Amniotic stem cell (primary cell): ENCODE measurements at regions not wholly inside any gene's neighbourhood (a gene's known extent, or its start where the extent isn't known, plus 50 kb on each side); places are given as distances from the start of the nearest gene placed in this dataset.
"Not testable (repeated sequence)": the region's sequence is repeated elsewhere in the genome, so short reads cannot be mapped to it uniquely, and the experiment has no call there.

Source experiments
- DNase-seq: peaks from one replicate; lab custom pipeline; 2025; lab: John Stamatoyannopoulos, UW

- DNase-seq: no peak
These were observed 243.3 kb downstream of the BRINP2 start for GRCh38 chr1:177413982-177414596.

- DNase-seq: no peak
These were observed 240.6 kb downstream of the BRINP2 start for GRCh38 chr1:177411381-177411780.

- DNase-seq: no peak
These were observed 239.5 kb downstream of the BRINP2 start for GRCh38 chr1:177410179-177410766.

- not testable (repeated sequence) for DNase-seq
These were observed 235.6 kb downstream of the BRINP2 start for GRCh38 chr1:177406323-177406722.

GRCh38 chr1:177392336-177392735, 221.6 kb downstream of the BRINP2 start:
- DNase-seq: no peak

- DNase-seq: no peak
These were observed 215.3 kb downstream of the BRINP2 start for GRCh38 chr1:177385760-177386698.

- no peak for DNase-seq
These were observed 213.7 kb downstream of the BRINP2 start for GRCh38 chr1:177384461-177384860.

GRCh38 chr1:177383715-177384114, 213.0 kb downstream of the BRINP2 start:
- no peak for DNase-seq

GRCh38 chr1:177377866-177378265, 207.1 kb downstream of the BRINP2 start:
- no peak for DNase-seq

GRCh38 chr1:177368255-177368654, 197.5 kb downstream of the BRINP2 start:
- DNase-seq: no peak

GRCh38 chr1:177366091-177366490, 195.3 kb downstream of the BRINP2 start:
- no peak for DNase-seq

- no peak for DNase-seq
These were observed 190.0 kb downstream of the BRINP2 start for GRCh38 chr1:177360791-177361190.

GRCh38 chr1:177356674-177357435, 186.1 kb downstream of the BRINP2 start:
- no peak for DNase-seq

GRCh38 chr1:177355575-177355974, 184.8 kb downstream of the BRINP2 start:
- no peak for DNase-seq

- no peak for DNase-seq
These were observed 183.5 kb downstream of the BRINP2 start for GRCh38 chr1:177354247-177354646.

GRCh38 chr1:177351361-177352108, 180.8 kb downstream of the BRINP2 start:
- no peak for DNase-seq

GRCh38 chr1:177346790-177347359, 176.1 kb downstream of the BRINP2 start:
- DNase-seq: no peak

GRCh38 chr1:177343445-177343844, 172.7 kb downstream of the BRINP2 start:
- no peak for DNase-seq

GRCh38 chr1:177341773-177342172, 171.0 kb downstream of the BRINP2 start:
- DNase-seq: no peak

- DNase-seq: no peak
These were observed 169.9 kb downstream of the BRINP2 start for GRCh38 chr1:177340601-177341067.

- no peak for DNase-seq
These were observed 167.6 kb downstream of the BRINP2 start for GRCh38 chr1:177338376-177338775.
